Ovary (tissue), 3 donors: ENCODE measurements at regions not wholly inside any gene's neighbourhood (a gene's known extent, or its start where the extent isn't known, plus 50 kb on each side); places are given as distances from the start of the nearest gene placed in this dataset.

Experiments used
- CTCF ChIP-seq, 3 donors: fragments of 450-650 bp in 2 of 3; fragments of 200-600 bp in 1 of 3; IDR thresholded peaks; one replicate each; pipeline versions ENCODE4 v1.5.1 to v1.8.0; 2016 to 2022; ENCODE audit warnings: antibody characterized with exemption in 3 of 3, mild to moderate bottlenecking in 1 of 3
- POLR2A ChIP-seq: fragments of 450-650 bp; IDR thresholded peaks from one replicate; pipeline ENCODE4 v1.6.1; 2017; ENCODE audit warnings: antibody characterized with exemption, mild to moderate bottlenecking, moderate library complexity
- donor health status: DM: no; HTN: no; CAD: no.

GRCh38 chr18:78630981-78631510 is 348.6 kb upstream of the SALL3 start:
- TF ChIP-seq CTCF (IDR thresholded peaks at IDR 0.05) (no peak), POLR2A (no peak)
